Neural cell (in vitro differentiated cells): ENCODE measurements at regions not wholly inside any gene's neighbourhood (a gene's known extent, or its start where the extent isn't known, plus 50 kb on each side); places are given as distances from the start of the nearest gene placed in this dataset.

ENCODE experiments used
- H2AFZ ChIP-seq: fragments of 200-600, 300-800 bp; sonication (generic), shearing (Covaris generic); 2 replicates; pipeline ENCODE4 v1.6.0; 2014; ENCODE audit warnings: low read depth, mild to moderate bottlenecking, antibody characterized with exemption, low read length, moderate library complexity
- H3F3A ChIP-seq: fragments of 200-600 bp; shearing (Covaris generic); 2 replicates; pipeline ENCODE4 v1.6.1; 2016; ENCODE audit warnings: mild to moderate bottlenecking, moderate library complexity, mixed read lengths, antibody characterized with exemption, low read length; ENCODE audit not compliant: insufficient read depth, poor library complexity, severe bottlenecking
- H3K27ac ChIP-seq: fragments of 200-600, 300-800 bp; sonication (generic), shearing (Covaris generic); 2 replicates; pipeline ENCODE4 v1.5.1; 2014; ENCODE audit warnings: mild to moderate bottlenecking, low read length, moderate library complexity
- H3K27me3 ChIP-seq: fragments of 300-800, 200-600 bp; sonication (generic), shearing (Covaris generic); 2 replicates; pipeline ENCODE4 v1.6.0; 2014; ENCODE audit warnings: mild to moderate bottlenecking, low read depth, low read length, moderate library complexity; ENCODE audit not compliant: insufficient read depth
- H3K36me3 ChIP-seq: fragments of 300-800, 200-600 bp; sonication (generic), shearing (Covaris generic); 2 replicates; pipeline ENCODE4 v1.5.1; 2014; ENCODE audit warnings: mild to moderate bottlenecking, antibody characterized with exemption, low read length, moderate library complexity; ENCODE audit not compliant: insufficient read depth
- H3K4me2 ChIP-seq: fragments of 300-800, 200-600 bp; sonication (generic), shearing (Covaris generic); 2 replicates; pipeline ENCODE4 v1.6.0; 2014; ENCODE audit warnings: mild to moderate bottlenecking, low read length
- H3K4me3 ChIP-seq: fragments of 300-800, 200-600 bp; sonication (generic), shearing (Covaris generic); 2 replicates; pipeline ENCODE4 v1.5.1; 2014; ENCODE audit warnings: mild to moderate bottlenecking, low read length, moderate library complexity
- H3K79me2 ChIP-seq: fragments of 200-600 bp; shearing (Covaris generic); replicated peaks from 2 replicates; pipeline ENCODE4 v1.6.0; 2014; ENCODE audit warnings: mild to moderate bottlenecking, low read length, moderate library complexity; ENCODE audit not compliant: insufficient read depth
- H3K9ac ChIP-seq: fragments of 300-800, 200-600 bp; sonication (generic), shearing (Covaris generic); 2 replicates; pipeline ENCODE4 v1.6.1; 2016; ENCODE audit warnings: mild to moderate bottlenecking, low read length, mixed read lengths
- H3K9me2 ChIP-seq: fragments of 200-600 bp; shearing (Covaris generic); 2 replicates; pipeline ENCODE4 v1.6.1; 2016; ENCODE audit warnings: mild to moderate bottlenecking, low read length, mixed read lengths; ENCODE audit not compliant: insufficient read depth
- H3K9me3 ChIP-seq: fragments of 200-600, 300-800 bp; sonication (generic), shearing (Covaris generic); 2 replicates; pipeline ENCODE4 v1.6.1; 2016; ENCODE audit warnings: mild to moderate bottlenecking, mixed run types, low read length, moderate library complexity, mixed read lengths
- H4K20me1 ChIP-seq: fragments of 200-600 bp; shearing (Covaris generic); 2 replicates; pipeline ENCODE4 v1.6.1; 2016; ENCODE audit warnings: mild to moderate bottlenecking, mixed run types; ENCODE audit not compliant: insufficient read depth
- EP300 ChIP-seq: fragments of 450-650 bp; conservative IDR thresholded peaks from 2 replicates; pipeline ENCODE4 v1.6.1; 2014; ENCODE audit warnings: antibody characterized with exemption, mild to moderate bottlenecking, moderate library complexity; ENCODE audit not compliant: poor library complexity, severe bottlenecking
- EZH2 ChIP-seq: fragments of 200-600, 300-800 bp; shearing (Covaris generic), sonication (generic); IDR thresholded peaks from 2 replicates; pipeline ENCODE4 v1.6.1; 2014; ENCODE audit warnings: antibody characterized with exemption, low read length, borderline replicate concordance, mild to moderate bottlenecking; ENCODE audit not compliant: insufficient read depth, poor library complexity, severe bottlenecking
- MXI1 ChIP-seq: fragments of 450-650 bp; conservative IDR thresholded peaks from 2 replicates; pipeline ENCODE4 v1.6.1; 2014; ENCODE audit warnings: antibody characterized with exemption, mild to moderate bottlenecking; ENCODE audit not compliant: poor library complexity, severe bottlenecking
- POLR2AphosphoS5 ChIP-seq: IDR thresholded peaks from 2 replicates; pipeline ENCODE4 v1.6.1; 2012
- RAD21 ChIP-seq: fragments of 450-650 bp; conservative IDR thresholded peaks from 2 replicates; pipeline ENCODE4 v1.6.1; 2014; ENCODE audit warnings: antibody characterized with exemption, mild to moderate bottlenecking, moderate library complexity
- SMC3 ChIP-seq: fragments of 450-650 bp; conservative IDR thresholded peaks from 2 replicates; pipeline ENCODE4 v1.6.1; 2014; ENCODE audit warnings: antibody characterized with exemption, mild to moderate bottlenecking, moderate library complexity; ENCODE audit not compliant: poor library complexity
- TAF1 ChIP-seq: IDR thresholded peaks from 2 replicates; pipeline ENCODE4 v1.6.1; 2012; ENCODE audit warnings: low read depth
- TF ChIP-seq, protein P1 (sequence below): fragments of 450-650 bp; IDR thresholded peaks from 2 replicates; pipeline ENCODE4 v1.5.1; 2014; ENCODE audit warnings: antibody characterized with exemption, mild to moderate bottlenecking, moderate library complexity; ENCODE audit not compliant: poor library complexity, severe bottlenecking
- TF ChIP-seq, protein P2 (sequence below): IDR thresholded peaks from 2 replicates; pipeline ENCODE4 v1.6.1; 2012; ENCODE audit warnings: borderline replicate concordance

DNA sequence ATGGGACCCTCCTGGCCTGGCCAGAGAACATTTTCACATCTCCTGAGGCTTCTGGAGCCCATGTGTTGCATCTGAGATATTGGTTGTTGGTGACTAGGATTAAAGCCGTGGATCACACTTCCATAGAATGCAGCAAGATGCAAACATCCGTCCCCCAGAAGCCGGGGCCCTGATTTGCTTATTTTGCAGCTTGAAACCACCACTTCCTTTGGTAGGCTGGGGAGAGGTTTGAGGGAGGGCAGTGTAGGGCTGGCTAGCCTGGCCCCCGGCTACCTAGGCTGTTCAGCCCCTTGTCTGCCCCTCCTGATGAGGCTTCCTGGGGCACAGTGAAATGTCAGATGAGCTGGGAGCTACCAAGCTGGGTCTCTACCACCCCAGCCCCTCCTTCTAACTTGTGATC, 209.7 kb upstream of the PWP1 start:
- H3K9me2 ChIP-seq: no peaks in the 10 kb centered on the region
- no peak overlapping the region for H3K27ac ChIP-seq
- H3K27me3 ChIP-seq: no peaks in the 10 kb centered on the region
- no peaks in the 10 kb centered on the region for H3K79me2 ChIP-seq
- no peak overlapping the region for H2AFZ ChIP-seq
- no peaks in the 10 kb centered on the region for H3K36me3 ChIP-seq
- H3K4me3 ChIP-seq: no peak overlapping the region
- no peaks in the 10 kb centered on the region for H4K20me1 ChIP-seq
- no peak overlapping the region for H3K9ac ChIP-seq
- no peaks in the 10 kb centered on the region for H3K9me3 ChIP-seq
- no peaks in the 10 kb centered on the region for H3F3A ChIP-seq
- no peak overlapping the region for H3K4me2 ChIP-seq
- TF ChIP-seq, protein P1, sequence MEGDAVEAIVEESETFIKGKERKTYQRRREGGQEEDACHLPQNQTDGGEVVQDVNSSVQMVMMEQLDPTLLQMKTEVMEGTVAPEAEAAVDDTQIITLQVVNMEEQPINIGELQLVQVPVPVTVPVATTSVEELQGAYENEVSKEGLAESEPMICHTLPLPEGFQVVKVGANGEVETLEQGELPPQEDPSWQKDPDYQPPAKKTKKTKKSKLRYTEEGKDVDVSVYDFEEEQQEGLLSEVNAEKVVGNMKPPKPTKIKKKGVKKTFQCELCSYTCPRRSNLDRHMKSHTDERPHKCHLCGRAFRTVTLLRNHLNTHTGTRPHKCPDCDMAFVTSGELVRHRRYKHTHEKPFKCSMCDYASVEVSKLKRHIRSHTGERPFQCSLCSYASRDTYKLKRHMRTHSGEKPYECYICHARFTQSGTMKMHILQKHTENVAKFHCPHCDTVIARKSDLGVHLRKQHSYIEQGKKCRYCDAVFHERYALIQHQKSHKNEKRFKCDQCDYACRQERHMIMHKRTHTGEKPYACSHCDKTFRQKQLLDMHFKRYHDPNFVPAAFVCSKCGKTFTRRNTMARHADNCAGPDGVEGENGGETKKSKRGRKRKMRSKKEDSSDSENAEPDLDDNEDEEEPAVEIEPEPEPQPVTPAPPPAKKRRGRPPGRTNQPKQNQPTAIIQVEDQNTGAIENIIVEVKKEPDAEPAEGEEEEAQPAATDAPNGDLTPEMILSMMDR: no peak
- TF ChIP-seq TAF1 (no peak), MXI1 (no peak), POLR2AphosphoS5 (no peak), RAD21 (no peak), SMC3 (no peak), EZH2 (no peak), EP300 (no peak)
- TF ChIP-seq, protein P2, sequence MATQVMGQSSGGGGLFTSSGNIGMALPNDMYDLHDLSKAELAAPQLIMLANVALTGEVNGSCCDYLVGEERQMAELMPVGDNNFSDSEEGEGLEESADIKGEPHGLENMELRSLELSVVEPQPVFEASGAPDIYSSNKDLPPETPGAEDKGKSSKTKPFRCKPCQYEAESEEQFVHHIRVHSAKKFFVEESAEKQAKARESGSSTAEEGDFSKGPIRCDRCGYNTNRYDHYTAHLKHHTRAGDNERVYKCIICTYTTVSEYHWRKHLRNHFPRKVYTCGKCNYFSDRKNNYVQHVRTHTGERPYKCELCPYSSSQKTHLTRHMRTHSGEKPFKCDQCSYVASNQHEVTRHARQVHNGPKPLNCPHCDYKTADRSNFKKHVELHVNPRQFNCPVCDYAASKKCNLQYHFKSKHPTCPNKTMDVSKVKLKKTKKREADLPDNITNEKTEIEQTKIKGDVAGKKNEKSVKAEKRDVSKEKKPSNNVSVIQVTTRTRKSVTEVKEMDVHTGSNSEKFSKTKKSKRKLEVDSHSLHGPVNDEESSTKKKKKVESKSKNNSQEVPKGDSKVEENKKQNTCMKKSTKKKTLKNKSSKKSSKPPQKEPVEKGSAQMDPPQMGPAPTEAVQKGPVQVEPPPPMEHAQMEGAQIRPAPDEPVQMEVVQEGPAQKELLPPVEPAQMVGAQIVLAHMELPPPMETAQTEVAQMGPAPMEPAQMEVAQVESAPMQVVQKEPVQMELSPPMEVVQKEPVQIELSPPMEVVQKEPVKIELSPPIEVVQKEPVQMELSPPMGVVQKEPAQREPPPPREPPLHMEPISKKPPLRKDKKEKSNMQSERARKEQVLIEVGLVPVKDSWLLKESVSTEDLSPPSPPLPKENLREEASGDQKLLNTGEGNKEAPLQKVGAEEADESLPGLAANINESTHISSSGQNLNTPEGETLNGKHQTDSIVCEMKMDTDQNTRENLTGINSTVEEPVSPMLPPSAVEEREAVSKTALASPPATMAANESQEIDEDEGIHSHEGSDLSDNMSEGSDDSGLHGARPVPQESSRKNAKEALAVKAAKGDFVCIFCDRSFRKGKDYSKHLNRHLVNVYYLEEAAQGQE: no peak

DNA sequence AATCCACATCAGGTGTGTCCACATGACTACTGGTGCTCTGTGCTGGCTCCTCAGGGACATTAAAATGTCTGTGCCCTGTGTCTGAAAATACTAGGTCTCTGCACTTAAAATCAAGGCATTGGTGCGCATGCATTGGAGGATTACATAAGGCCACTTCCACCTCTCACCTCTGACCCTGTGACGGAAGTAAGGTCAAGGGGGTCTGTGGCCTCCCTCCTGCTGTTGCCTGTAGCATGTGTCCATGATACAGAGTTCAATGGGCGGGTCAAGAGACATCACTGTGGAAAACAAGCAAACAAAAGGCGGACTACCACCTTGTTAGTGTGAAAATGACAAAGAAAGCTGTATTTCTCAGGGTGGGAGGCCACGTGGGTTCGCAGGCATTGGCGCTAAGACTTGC, 208.6 kb upstream of the PWP1 start:
- no peaks in the 10 kb centered on the region for H3K27me3 ChIP-seq

More for the DNA sequence above, 208.6 kb upstream of the PWP1 start:
- Histone ChIP-seq H3K79me2 (no peaks in the 10 kb centered on the region), H3K9ac (no peak overlapping the region), H3K4me3 (no peak overlapping the region), H3K9me2 (no peaks in the 10 kb centered on the region), H3K36me3 (no peaks in the 10 kb centered on the region), H2AFZ (no peak overlapping the region), H3K27ac (no peak overlapping the region), H3K4me2 (no peak overlapping the region), H3F3A (no peaks in the 10 kb centered on the region), H4K20me1 (no peaks in the 10 kb centered on the region), H3K9me3 (no peaks in the 10 kb centered on the region)
- TF ChIP-seq EZH2: no peak
- no peak for TF ChIP-seq EP300
- no peak for TF ChIP-seq SMC3
- TF ChIP-seq, protein P2: no peak
- no peak for TF ChIP-seq TAF1
- TF ChIP-seq, protein P1: no peak
- no peak for TF ChIP-seq MXI1
- no peak for TF ChIP-seq RAD21
- no peak for TF ChIP-seq POLR2AphosphoS5
